GM12872 (cell line): ENCODE measurements at regions not wholly inside any gene's neighbourhood (a gene's known extent, or its start where the extent isn't known, plus 50 kb on each side); places are given as distances from the start of the nearest gene placed in this dataset.

ENCODE experiments used
- CTCF ChIP-seq: IDR thresholded peaks from 3 replicates; pipeline ENCODE4 v1.5.1; 2011; ENCODE audit warnings: low read depth, mild to moderate bottlenecking, low read length, moderate library complexity; ENCODE audit not compliant: insufficient read depth

- no peak for TF ChIP-seq CTCF
Measured at GRCh38 chr4:30495251-30495650, 224.9 kb upstream of the PCDH7 start.

GRCh38 chr4:30495651-30496310 lies 224.4 kb upstream of the PCDH7 start:
- no peak for TF ChIP-seq CTCF

- no peak for TF ChIP-seq CTCF
Measured at GRCh38 chr4:30511751-30512150, 208.4 kb upstream of the PCDH7 start.

- no peak for TF ChIP-seq CTCF
Measured at GRCh38 chr4:30518211-30518610, 202.0 kb upstream of the PCDH7 start.

GRCh38 chr4:30525662-30526315 lies 194.4 kb upstream of the PCDH7 start:
- TF ChIP-seq CTCF: no peak

GRCh38 chr4:30535255-30535654 lies 184.9 kb upstream of the PCDH7 start:
- no peak for TF ChIP-seq CTCF

- no peak for TF ChIP-seq CTCF
Measured at GRCh38 chr4:30536231-30536630, 183.9 kb upstream of the PCDH7 start.
